HCT116 (cell line): ENCODE measurements at regions not wholly inside any gene's neighbourhood (a gene's known extent, or its start where the extent isn't known, plus 50 kb on each side); places are given as distances from the start of the nearest gene placed in this dataset.

ENCODE experiments used
- EZH2 ChIP-seq: fragments of 200-600 bp; sonication (generic); IDR thresholded peaks from 2 replicates; pipeline ENCODE4 v1.6.1; 2017; ENCODE audit warnings: antibody characterized with exemption, mixed run types
- POLR2A ChIP-seq: IDR thresholded peaks from 2 replicates; pipeline ENCODE4 v1.7.0; 2011; ENCODE audit warnings: borderline replicate concordance; ENCODE audit not compliant: insufficient read depth, insufficient read length; ENCODE audit errors: extremely low read depth
- POLR2AphosphoS5 ChIP-seq: IDR thresholded peaks from 2 replicates; pipeline ENCODE4 v1.6.1; 2011; ENCODE audit warnings: mild to moderate bottlenecking, low read depth, low read length, moderate library complexity
- YY1 ChIP-seq: IDR thresholded peaks from 2 replicates; pipeline ENCODE4 v1.6.1; 2011; ENCODE audit warnings: low read length, low read depth, moderate library complexity, mild to moderate bottlenecking; ENCODE audit not compliant: insufficient replicate concordance; ENCODE audit errors: extremely low read depth
- TF ChIP-seq, protein P1 (sequence below): IDR thresholded peaks from 2 replicates; pipeline ENCODE4 v1.6.1; 2012; ENCODE audit warnings: low read depth
- TF ChIP-seq, protein P2 (sequence below), 3 experiments: fragments of 200-600 bp in 1 of 3; sonication (generic) in 1 of 3; IDR thresholded peaks in 2 of 3; conservative IDR thresholded peaks in 1 of 3; 2 replicates each; pipeline ENCODE4 v1.5.1; 2012 to 2017; ENCODE audit warnings: low read depth in 2 of 3, low read length in 2 of 3, antibody characterized with exemption in 1 of 3, borderline replicate concordance in 1 of 3, control low read depth in 1 of 3, mild to moderate bottlenecking in 1 of 3, mixed read lengths in 1 of 3, mixed run types in 1 of 3, moderate library complexity in 1 of 3; ENCODE audit not compliant: insufficient read depth in 1 of 3
- TF ChIP-seq, protein P3 (sequence below): IDR thresholded peaks from 2 replicates; pipeline ENCODE4 v1.6.1; 2011; ENCODE audit warnings: mild to moderate bottlenecking, low read length, moderate library complexity; ENCODE audit not compliant: insufficient replicate concordance; ENCODE audit errors: extremely low read depth

DNA sequence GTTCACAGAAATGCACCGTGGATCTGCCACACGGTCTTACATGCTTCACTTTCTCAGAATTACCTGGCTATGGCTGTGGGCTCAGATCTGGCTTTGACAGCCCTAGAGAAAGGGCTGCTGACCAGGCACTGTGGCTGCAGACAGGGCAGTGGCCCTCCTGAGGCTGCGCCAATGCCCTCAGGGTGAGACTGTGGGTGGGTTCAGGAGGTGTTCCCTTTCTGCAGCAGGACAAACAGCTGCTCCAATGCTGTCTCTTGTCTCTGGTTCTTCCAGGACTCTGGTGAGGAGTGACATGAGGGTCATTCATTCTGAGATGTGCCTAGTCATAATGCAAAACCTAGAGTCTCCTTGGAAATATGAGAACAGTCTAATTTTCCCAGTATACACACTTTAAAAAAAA is 90.5 kb upstream of the SMIM21 start:
- TF ChIP-seq, protein P1, sequence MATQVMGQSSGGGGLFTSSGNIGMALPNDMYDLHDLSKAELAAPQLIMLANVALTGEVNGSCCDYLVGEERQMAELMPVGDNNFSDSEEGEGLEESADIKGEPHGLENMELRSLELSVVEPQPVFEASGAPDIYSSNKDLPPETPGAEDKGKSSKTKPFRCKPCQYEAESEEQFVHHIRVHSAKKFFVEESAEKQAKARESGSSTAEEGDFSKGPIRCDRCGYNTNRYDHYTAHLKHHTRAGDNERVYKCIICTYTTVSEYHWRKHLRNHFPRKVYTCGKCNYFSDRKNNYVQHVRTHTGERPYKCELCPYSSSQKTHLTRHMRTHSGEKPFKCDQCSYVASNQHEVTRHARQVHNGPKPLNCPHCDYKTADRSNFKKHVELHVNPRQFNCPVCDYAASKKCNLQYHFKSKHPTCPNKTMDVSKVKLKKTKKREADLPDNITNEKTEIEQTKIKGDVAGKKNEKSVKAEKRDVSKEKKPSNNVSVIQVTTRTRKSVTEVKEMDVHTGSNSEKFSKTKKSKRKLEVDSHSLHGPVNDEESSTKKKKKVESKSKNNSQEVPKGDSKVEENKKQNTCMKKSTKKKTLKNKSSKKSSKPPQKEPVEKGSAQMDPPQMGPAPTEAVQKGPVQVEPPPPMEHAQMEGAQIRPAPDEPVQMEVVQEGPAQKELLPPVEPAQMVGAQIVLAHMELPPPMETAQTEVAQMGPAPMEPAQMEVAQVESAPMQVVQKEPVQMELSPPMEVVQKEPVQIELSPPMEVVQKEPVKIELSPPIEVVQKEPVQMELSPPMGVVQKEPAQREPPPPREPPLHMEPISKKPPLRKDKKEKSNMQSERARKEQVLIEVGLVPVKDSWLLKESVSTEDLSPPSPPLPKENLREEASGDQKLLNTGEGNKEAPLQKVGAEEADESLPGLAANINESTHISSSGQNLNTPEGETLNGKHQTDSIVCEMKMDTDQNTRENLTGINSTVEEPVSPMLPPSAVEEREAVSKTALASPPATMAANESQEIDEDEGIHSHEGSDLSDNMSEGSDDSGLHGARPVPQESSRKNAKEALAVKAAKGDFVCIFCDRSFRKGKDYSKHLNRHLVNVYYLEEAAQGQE, result no peak
- no peak for TF ChIP-seq POLR2A
- no peak for TF ChIP-seq YY1
- TF ChIP-seq, protein P2, sequence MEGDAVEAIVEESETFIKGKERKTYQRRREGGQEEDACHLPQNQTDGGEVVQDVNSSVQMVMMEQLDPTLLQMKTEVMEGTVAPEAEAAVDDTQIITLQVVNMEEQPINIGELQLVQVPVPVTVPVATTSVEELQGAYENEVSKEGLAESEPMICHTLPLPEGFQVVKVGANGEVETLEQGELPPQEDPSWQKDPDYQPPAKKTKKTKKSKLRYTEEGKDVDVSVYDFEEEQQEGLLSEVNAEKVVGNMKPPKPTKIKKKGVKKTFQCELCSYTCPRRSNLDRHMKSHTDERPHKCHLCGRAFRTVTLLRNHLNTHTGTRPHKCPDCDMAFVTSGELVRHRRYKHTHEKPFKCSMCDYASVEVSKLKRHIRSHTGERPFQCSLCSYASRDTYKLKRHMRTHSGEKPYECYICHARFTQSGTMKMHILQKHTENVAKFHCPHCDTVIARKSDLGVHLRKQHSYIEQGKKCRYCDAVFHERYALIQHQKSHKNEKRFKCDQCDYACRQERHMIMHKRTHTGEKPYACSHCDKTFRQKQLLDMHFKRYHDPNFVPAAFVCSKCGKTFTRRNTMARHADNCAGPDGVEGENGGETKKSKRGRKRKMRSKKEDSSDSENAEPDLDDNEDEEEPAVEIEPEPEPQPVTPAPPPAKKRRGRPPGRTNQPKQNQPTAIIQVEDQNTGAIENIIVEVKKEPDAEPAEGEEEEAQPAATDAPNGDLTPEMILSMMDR (IDR thresholded peaks at IDR 0.05 in 2 of 3, conservative IDR thresholded peaks at IDR 0.05 in 1 of 3; ENCODE audit: borderline replicate concordance in 1 of 3, insufficient read depth in 1 of 3, low read depth in 2 of 3, low read length in 2 of 3), result no peak
- TF ChIP-seq, protein P3, sequence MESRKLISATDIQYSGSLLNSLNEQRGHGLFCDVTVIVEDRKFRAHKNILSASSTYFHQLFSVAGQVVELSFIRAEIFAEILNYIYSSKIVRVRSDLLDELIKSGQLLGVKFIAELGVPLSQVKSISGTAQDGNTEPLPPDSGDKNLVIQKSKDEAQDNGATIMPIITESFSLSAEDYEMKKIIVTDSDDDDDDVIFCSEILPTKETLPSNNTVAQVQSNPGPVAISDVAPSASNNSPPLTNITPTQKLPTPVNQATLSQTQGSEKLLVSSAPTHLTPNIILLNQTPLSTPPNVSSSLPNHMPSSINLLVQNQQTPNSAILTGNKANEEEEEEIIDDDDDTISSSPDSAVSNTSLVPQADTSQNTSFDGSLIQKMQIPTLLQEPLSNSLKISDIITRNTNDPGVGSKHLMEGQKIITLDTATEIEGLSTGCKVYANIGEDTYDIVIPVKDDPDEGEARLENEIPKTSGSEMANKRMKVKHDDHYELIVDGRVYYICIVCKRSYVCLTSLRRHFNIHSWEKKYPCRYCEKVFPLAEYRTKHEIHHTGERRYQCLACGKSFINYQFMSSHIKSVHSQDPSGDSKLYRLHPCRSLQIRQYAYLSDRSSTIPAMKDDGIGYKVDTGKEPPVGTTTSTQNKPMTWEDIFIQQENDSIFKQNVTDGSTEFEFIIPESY, result no peak
- TF ChIP-seq EZH2, result no peak
- TF ChIP-seq POLR2AphosphoS5, result no peak
